H9 (cell line): ENCODE measurements at regions not wholly inside any gene's neighbourhood (a gene's known extent, or its start where the extent isn't known, plus 50 kb on each side); places are given as distances from the start of the nearest gene placed in this dataset.

Experiments
- DNase-seq: peaks from one replicate; pipeline ENCODE4 v3.0.0-alpha.2; 2017
- H2AFZ ChIP-seq: one replicate; pipeline ENCODE4 v1.6.1; 2013; ENCODE audit warnings: mild to moderate bottlenecking, low read length, control low read depth, moderate library complexity
- H2AK5ac ChIP-seq: 2 replicates; pipeline ENCODE4 v1.6.1; 2013; ENCODE audit warnings: low read length, control low read depth, mixed read lengths; ENCODE audit not compliant: insufficient read length
- H2BK120ac ChIP-seq: one replicate; pipeline ENCODE4 v1.6.1; 2013; ENCODE audit warnings: low read depth, mild to moderate bottlenecking, low read length, control low read depth, inconsistent platforms; ENCODE audit not compliant: poor library complexity, severe bottlenecking
- H2BK12ac ChIP-seq: 2 replicates; pipeline ENCODE4 v1.6.1; 2013; ENCODE audit warnings: low read length, control low read depth, mixed read lengths, low read depth; ENCODE audit not compliant: insufficient read length
- H2BK15ac ChIP-seq: 2 replicates; pipeline ENCODE4 v1.6.1; 2013; ENCODE audit warnings: low read depth, low read length, control low read depth
- H2BK20ac ChIP-seq: one replicate; pipeline ENCODE4 v1.6.1; 2013; ENCODE audit warnings: low read depth, mild to moderate bottlenecking, low read length, control low read depth, inconsistent platforms; ENCODE audit not compliant: poor library complexity, severe bottlenecking
- H2BK5ac ChIP-seq: 2 replicates; pipeline ENCODE4 v1.6.1; 2013; ENCODE audit warnings: low read length, control low read depth, mixed read lengths; ENCODE audit not compliant: insufficient read length
- H3K14ac ChIP-seq: 2 replicates; pipeline ENCODE4 v1.6.1; 2013; ENCODE audit warnings: low read length, control low read depth; ENCODE audit not compliant: insufficient read depth
- H3K18ac ChIP-seq: 2 replicates; pipeline ENCODE4 v1.6.1; 2013; ENCODE audit warnings: low read depth, mild to moderate bottlenecking, mixed read lengths, low read length, control low read depth; ENCODE audit not compliant: insufficient read length
- H3K23ac ChIP-seq: 2 replicates; pipeline ENCODE4 v1.6.1; 2013; ENCODE audit warnings: low read length, control low read depth, mixed read lengths, low read depth; ENCODE audit not compliant: insufficient read length
- H3K23me2 ChIP-seq: 2 replicates; pipeline ENCODE4 v1.6.1; 2013; ENCODE audit warnings: low read depth, mild to moderate bottlenecking, mixed read lengths, low read length, control low read depth; ENCODE audit not compliant: insufficient read length, poor library complexity, severe bottlenecking
- H3K27ac ChIP-seq: 2 replicates; pipeline ENCODE4 v1.5.1; 2013; ENCODE audit warnings: low read length, control low read depth, mixed read lengths, low read depth; ENCODE audit not compliant: insufficient read length
- H3K27me3 ChIP-seq: 2 replicates; pipeline ENCODE4 v1.6.1; 2013; ENCODE audit warnings: low read length, control low read depth, inconsistent platforms; ENCODE audit not compliant: insufficient read depth
- H3K4ac ChIP-seq: 2 replicates; pipeline ENCODE4 v1.6.1; 2013; ENCODE audit warnings: low read depth, mild to moderate bottlenecking, control low read depth, inconsistent platforms, low read length, moderate library complexity
- H3K4me1 ChIP-seq: 2 replicates; pipeline ENCODE4 v1.6.1; 2013; ENCODE audit warnings: low read length, control low read depth, inconsistent platforms; ENCODE audit not compliant: insufficient read depth
- H3K4me2 ChIP-seq: 2 replicates; pipeline ENCODE4 v1.6.1; 2013; ENCODE audit warnings: low read length, control low read depth, mixed read lengths; ENCODE audit not compliant: insufficient read length, insufficient read depth
- H3K56ac ChIP-seq: 2 replicates; pipeline ENCODE4 v1.6.1; 2013; ENCODE audit warnings: low read depth, mild to moderate bottlenecking, mixed read lengths, low read length, control low read depth; ENCODE audit not compliant: insufficient read length
- H3K79me1 ChIP-seq: 2 replicates; pipeline ENCODE4 v1.6.1; 2013; ENCODE audit warnings: low read depth, mild to moderate bottlenecking, moderate library complexity, low read length, control low read depth, inconsistent platforms; ENCODE audit not compliant: insufficient read depth, poor library complexity, severe bottlenecking
- H3K79me2 ChIP-seq: 2 replicates; pipeline ENCODE4 v1.6.1; 2013; ENCODE audit warnings: low read length, control low read depth, inconsistent platforms; ENCODE audit not compliant: insufficient read depth
- H3K9ac ChIP-seq: 2 replicates; pipeline ENCODE4 v1.6.1; 2013; ENCODE audit warnings: low read length, control low read depth, mixed read lengths; ENCODE audit not compliant: insufficient read length; ENCODE audit errors: extremely low read depth
- H3K9me3 ChIP-seq: one replicate; pipeline ENCODE4 v1.6.1; 2013; ENCODE audit warnings: low read depth, low read length, inconsistent platforms; ENCODE audit not compliant: control insufficient read depth
- H3T11ph ChIP-seq: one replicate; pipeline ENCODE4 v1.6.1; 2013; ENCODE audit warnings: mild to moderate bottlenecking, low read length, control low read depth, inconsistent platforms
- H4K20me1 ChIP-seq: one replicate; pipeline ENCODE4 v1.6.1; 2013; ENCODE audit not compliant: control insufficient read depth, insufficient read length, insufficient read depth
- H4K5ac ChIP-seq: 2 replicates; pipeline ENCODE4 v1.6.1; 2013; ENCODE audit warnings: low read depth, mild to moderate bottlenecking, mixed read lengths, low read length, control low read depth; ENCODE audit not compliant: insufficient read length
- H4K8ac ChIP-seq: replicated peaks from 2 replicates; pipeline ENCODE4 v1.6.1; 2013; ENCODE audit warnings: low read length, control low read depth, mixed read lengths, low read depth; ENCODE audit not compliant: insufficient read length
- H4K91ac ChIP-seq: 2 replicates; pipeline ENCODE4 v1.6.1; 2013; ENCODE audit warnings: low read depth, mild to moderate bottlenecking, moderate library complexity, mixed read lengths, low read length, control low read depth; ENCODE audit not compliant: insufficient read length
- H3K27ac Mint-ChIP-seq, 3 experiments: 2 replicates in 2 of 3; 3 replicates in 1 of 3; pipeline ENCODE4 v1.8.0; 2020 to 2021; ENCODE audit warnings: mixed read lengths in 3 of 3, mild to moderate bottlenecking in 1 of 3, moderate library complexity in 1 of 3
- H3K27me3 Mint-ChIP-seq: 2 replicates; pipeline ENCODE4 v1.8.0; 2021; ENCODE audit warnings: low read depth, mild to moderate bottlenecking, moderate library complexity, mixed read lengths
- H3K36me3 Mint-ChIP-seq, 3 experiments: 2 replicates in 2 of 3; 3 replicates in 1 of 3; pipeline ENCODE4 v1.8.0; 2020 to 2021; ENCODE audit warnings: low read depth in 3 of 3, mixed read lengths in 3 of 3; ENCODE audit not compliant: insufficient read depth in 1 of 3
- H3K4me1 Mint-ChIP-seq, 2 experiments: 2 replicates each; pipeline ENCODE4 v1.8.0; 2020; ENCODE audit warnings: mixed read lengths in 2 of 2
- H3K4me3 Mint-ChIP-seq, 2 experiments: 2 replicates in 1 of 2; 3 replicates in 1 of 2; pipeline ENCODE4 v1.8.0; 2020 to 2021; ENCODE audit warnings: mild to moderate bottlenecking in 2 of 2, mixed read lengths in 2 of 2, moderate library complexity in 1 of 2
- H3K9me3 Mint-ChIP-seq, 2 experiments: 2 replicates in 1 of 2; 3 replicates in 1 of 2; pipeline ENCODE4 v1.8.0; 2020; ENCODE audit warnings: mild to moderate bottlenecking in 2 of 2, mixed read lengths in 2 of 2, moderate library complexity in 1 of 2
- CTCF ChIP-seq: fragments of 200-600 bp; sonication (generic); conservative IDR thresholded peaks from 3 replicates; pipeline ENCODE4 v1.8.0; 2021; ENCODE audit warnings: antibody characterized with exemption, mild to moderate bottlenecking
- WGBS: extraction: QIAGEN DNeasy Blood & Tissue Kit; methylation state at CpG from one replicate; pipeline ENCODE4 v1.1.7; 2013; ENCODE audit warnings: missing lambda C conversion rate, low lambda C conversion rate, mixed read lengths; ENCODE audit not compliant: insufficient read length; ENCODE audit errors: extremely low coverage; 5-methylcytosine and 5-hydroxymethylcytosine counted together

GRCh38 chr1:168438626-168439025, 105.2 kb downstream of the XCL2 start:
- no peaks in the 10 kb centered on the region for H3K23me2 ChIP-seq
- H3K4me1 Mint-ChIP-seq: peaks cover 7 to 9% of the 10 kb centered on the region in 2 experiments
- H4K20me1 ChIP-seq: no peaks in the 10 kb centered on the region
- no peak overlapping the region for H2BK120ac ChIP-seq
- H3K27me3 Mint-ChIP-seq: no peaks in the 10 kb centered on the region; the same call in 1 of the 2 replicates
- no peak for DNase-seq
- H3K27me3 ChIP-seq: no peaks in the 10 kb centered on the region
- H2AK5ac ChIP-seq: no peak overlapping the region
- H3K4me3 Mint-ChIP-seq: no peak overlapping the region
- no peak overlapping the region for H3K23ac ChIP-seq
- H3K9me3 ChIP-seq: no peaks in the 10 kb centered on the region
- H3K9me3 Mint-ChIP-seq: no peaks in the 10 kb centered on the region
- no CpG with 5 or more reads among the region's 3 CpGs for WGBS
- no peak overlapping the region for H3K27ac ChIP-seq
- no peak overlapping the region for H2AFZ ChIP-seq
- H4K8ac ChIP-seq: no peak overlapping the region
- H3K36me3 Mint-ChIP-seq: no peaks in the 10 kb centered on the region
- no peak overlapping the region for H3K56ac ChIP-seq
- H3K79me2 ChIP-seq: no peaks in the 10 kb centered on the region
- H3K79me1 ChIP-seq: no peaks in the 10 kb centered on the region
- no peak overlapping the region for H3K4ac ChIP-seq
- H4K5ac ChIP-seq: no peak overlapping the region
- no peak overlapping the region for H3K4me2 ChIP-seq
- no peak overlapping the region for H3K27ac Mint-ChIP-seq
- no peak overlapping the region for H2BK15ac ChIP-seq
- no peak overlapping the region for H2BK20ac ChIP-seq
- no peaks in the 10 kb centered on the region for H3K4me1 ChIP-seq
- TF ChIP-seq CTCF: no peak
- no peak overlapping the region for H3K9ac ChIP-seq
- no peak overlapping the region for H2BK12ac ChIP-seq
- no peak overlapping the region for H3K18ac ChIP-seq
- no peak overlapping the region for H2BK5ac ChIP-seq
- no peak overlapping the region for H3K14ac ChIP-seq
- no peak overlapping the region for H3T11ph ChIP-seq
- no peak overlapping the region for H4K91ac ChIP-seq
